GM21515 (cell line): ENCODE measurements at regions not wholly inside any gene's neighbourhood (a gene's known extent, or its start where the extent isn't known, plus 50 kb on each side); places are given as distances from the start of the nearest gene placed in this dataset.
"Not testable (repeated sequence)": the region's sequence is repeated elsewhere in the genome, so short reads cannot be mapped to it uniquely, and the experiment has no call there.

Experiments used
- ATAC-seq: cut with Tn5 transposase; IDR thresholded peaks from one replicate; pipeline ENCODE4 v1.9.1; 2021; ENCODE audit not compliant: unreplicated experiment

DNA sequence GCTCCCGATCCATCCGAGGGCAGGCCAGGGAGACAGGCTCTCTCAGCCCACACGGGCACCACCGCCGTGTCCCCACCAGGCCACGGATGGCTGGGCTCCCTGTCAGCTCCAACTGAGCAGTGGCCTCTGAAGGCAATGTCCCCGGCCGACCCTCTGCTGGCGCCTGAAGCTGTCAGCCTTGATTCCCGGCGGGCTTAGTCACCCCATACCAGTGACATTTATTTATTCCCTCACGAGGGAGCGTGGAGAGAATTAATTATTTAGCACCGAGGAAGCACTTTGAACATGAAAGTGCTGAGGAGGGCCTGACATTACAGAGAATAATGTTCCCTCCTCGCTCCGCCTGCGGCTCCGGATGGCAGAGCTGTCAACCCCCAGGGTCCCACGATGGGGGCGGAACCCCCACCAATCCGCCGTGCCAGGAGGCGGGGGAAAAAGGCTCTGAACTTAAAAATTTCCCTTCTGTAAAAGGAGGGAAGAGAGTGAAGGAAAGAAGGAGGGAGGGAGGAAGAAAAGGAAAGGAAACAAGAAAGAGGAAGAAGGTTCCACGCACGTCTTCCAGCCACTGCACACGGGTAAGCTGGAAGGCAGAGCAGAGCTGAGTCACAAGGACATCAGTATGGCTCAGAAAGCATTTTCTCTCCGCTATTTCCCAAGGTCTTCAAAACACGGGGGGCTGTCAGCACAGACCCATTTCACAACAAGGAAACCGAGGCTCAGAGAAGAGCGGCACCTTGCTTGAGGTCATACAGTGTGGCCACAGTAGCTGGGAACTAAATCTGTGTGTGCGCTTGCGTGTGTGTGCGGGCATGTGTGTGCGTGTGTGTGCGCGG is 108.7 kb upstream of the NCOR2 start:
- no peak for ATAC-seq

DNA sequence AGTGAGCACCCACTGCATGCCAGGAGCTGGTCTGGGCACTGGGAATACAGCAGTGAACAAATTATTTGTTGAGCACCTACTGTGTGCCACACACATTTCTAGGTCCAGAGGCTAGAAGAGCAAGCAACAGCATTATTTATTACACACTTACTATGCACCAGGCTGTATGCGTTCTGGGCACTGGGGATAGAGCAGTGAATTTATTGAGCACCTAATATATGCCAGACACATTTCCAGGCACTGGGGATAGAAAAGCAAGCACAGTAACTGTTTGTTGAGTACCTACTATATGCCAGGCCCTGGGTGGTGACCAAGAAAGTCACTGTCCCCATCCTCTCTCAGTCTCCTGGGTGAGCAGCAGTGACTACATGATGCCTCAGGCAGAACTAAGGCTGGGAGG is 107.5 kb upstream of the NCOR2 start:
- ATAC-seq, result no peak

DNA sequence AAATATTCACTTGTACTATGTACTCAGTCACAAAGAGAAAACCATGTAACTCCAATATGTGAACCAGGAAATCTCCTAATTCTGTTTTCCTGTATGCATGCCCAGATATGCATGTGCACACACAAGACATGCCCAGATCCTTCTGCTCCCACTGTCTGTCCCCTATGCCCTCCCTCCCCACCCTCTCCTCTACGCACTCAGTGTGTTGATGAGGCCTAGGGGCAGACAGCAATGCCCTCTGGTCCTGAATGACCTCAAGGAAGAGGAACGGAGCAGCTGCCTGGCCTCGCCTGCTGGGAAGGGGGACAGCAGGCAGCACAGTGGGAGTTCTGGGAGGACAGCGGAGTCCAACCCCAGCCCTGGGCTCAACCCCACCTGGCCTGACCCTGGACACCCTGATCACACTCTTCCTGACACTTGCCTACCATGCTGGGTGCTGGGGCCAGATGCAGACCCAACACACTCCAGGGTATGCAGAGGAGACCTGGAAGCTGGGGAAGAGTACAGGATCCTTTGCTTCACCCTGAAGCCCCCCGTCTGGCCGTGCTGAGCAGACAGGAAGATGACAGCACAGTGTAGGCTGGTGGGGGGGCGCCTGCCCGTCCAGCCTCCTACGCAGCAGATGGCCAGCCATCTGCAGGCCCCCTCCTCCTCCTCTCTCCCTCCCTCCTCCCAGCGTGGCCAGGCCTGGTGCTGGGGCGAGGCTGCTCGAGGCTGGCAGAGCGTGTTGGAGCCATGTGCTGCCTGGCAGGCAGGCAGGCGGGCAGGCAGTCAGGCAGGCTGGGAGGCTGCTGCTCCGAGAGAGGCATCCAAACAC is 106.6 kb upstream of the NCOR2 start:
- no peak for ATAC-seq

DNA sequence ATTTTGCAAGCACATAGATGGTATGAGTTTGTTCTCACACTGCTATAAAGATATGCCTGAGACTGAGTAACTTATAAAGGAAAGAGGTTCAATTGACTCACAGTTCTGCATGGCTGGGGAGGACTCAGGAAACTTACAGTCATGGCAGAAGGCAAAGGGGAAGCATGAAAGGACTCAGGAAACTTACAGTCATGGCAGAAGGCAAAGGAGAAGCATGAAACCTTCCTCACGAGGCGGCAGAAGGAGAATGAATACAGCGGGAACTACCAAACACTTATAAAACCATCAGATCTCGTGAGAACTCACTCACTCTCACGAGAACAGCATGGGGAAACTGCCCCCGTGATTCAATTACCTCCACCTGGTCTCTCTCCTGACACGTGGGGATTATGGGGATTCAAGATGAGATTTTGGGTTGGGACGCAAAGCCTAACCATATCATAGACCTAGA is 101.9 kb upstream of the NCOR2 start:
- not testable (repeated sequence) for ATAC-seq

DNA sequence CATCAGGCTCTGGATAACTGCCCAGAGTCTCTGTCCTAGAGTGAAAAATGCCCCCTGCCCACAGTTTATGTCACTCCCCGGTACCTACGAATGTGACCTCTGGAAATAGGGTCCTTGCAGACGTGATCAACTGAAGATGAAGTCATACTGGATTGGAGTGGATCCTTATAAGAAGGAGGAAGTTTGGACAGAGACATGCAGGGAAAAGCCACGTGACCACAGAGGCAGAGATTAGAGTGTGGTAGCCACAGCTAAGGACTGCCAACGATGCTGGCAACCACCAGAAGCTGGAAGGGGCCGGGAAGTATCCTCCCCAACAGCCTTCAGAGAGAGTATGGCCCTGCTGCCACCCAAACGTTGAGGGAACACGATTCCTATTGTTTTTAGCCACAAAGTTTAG is 101.2 kb upstream of the NCOR2 start:
- ATAC-seq, result no peak

DNA sequence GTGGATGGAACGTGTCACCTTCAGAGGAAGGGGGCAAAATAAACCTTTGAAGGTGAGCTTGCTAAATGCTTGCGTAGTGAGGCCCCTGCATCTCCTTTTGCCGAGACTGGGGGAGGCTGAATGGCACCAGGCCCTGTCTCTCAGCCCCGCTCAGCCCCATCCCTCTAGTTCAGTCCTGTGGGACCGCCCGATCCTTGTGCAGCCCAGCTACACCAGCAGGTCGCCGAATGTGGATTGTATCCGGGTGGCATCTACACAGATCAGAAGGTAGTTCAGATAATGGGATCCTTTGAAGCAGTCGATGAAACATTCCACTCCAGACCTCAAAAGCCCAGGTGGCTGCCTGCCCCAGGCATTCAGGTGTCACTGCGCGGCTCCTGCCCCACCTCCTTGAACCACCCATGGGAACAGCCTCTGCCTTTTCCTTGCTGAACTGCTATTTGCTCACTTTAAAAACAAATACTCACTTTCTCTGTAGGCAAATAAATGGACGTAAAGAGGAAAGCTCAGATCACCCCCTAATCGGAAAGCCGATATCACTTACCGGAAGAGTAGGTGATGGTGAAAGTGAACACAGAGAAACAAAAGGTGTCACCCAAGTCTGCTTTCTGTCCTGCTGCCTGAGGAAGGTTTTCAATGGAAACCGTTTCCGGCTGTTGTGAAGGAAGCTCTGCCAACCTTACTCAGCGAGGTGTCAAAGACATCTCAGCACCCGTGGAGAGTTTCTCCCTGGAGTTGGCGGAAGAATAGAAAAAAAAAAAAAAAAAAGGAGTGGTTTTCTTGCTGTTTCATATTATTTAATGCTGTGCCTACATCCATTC is 100.3 kb upstream of the NCOR2 start:
- ATAC-seq, result no peak

DNA sequence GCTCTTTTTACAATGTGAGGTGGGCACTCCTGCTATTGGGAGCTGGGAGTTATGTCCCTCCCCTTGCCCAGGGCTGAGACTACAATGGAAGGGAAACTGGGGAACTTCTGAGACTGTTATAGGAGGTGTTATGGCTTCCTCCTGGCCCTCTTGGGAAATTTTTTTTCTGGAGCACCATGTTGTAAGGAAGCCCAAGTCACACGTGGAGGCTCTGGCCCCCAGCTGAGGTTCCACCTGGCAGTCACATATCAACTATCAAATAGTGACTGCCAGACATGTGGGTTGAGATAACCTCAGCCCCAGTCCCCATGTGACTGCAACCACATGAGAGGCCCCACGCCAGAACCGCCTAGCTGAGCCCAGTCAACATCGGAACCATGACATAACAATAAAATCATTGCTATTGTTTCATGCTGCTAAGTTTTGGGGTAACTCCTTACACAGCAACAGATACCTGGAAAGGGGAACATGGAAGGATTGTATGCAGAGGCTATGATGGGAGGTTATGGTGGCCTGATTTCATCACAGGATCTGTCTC is 99.4 kb upstream of the NCOR2 start:
- no peak for ATAC-seq

DNA sequence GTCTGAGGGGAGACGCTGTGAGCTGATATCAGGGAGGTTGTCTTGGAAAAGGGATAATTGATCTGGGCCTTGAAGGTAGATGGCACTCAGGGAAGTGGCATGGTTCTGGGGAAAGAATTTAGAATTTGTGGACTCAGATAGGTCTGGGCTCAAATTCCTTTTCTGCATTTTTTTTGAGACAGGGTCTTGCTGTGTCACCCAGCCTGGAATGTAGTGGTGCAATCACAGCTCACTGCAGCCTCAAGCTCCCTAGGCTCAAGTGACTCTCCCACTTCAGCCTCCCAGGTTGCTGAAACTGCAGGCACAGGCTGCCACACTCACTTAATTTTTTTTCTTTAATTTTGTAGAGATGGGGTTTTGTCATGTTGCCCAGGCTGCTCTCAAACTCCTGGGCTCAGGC is 98.1 kb upstream of the NCOR2 start:
- ATAC-seq, result no peak

DNA sequence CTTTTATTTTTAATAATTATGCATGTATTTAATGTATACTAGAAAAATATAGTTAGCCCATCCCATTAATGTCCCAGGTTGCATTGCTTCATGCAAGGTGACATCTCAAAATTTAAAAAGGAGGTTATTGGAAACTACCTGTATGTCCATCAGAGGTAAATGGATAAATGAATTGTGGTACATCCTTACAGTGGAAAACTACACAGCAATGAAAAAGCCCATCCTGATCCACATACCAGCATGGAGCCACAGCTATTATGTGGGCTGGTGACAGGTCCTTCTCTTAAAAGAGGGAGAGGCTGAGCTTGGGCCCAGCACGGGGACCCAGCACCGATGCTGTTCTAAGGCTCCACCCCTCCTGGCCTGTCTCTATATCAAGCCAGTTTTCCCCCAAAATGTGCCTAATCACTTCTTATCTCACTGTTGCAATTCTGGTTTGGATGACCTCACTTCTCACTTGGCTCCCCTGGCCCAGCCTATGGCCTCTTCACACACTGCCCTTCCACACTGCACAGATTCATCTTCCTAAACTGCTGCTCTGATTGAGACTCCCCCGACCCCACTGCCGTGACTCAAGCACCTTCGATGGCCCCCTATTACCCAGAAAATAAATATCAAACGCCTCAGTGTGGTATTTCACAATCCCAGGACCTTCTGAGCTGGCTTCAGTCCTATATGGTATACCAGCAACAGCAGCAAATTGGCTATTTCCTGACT is 97.1 kb upstream of the NCOR2 start:
- no peak for ATAC-seq

DNA sequence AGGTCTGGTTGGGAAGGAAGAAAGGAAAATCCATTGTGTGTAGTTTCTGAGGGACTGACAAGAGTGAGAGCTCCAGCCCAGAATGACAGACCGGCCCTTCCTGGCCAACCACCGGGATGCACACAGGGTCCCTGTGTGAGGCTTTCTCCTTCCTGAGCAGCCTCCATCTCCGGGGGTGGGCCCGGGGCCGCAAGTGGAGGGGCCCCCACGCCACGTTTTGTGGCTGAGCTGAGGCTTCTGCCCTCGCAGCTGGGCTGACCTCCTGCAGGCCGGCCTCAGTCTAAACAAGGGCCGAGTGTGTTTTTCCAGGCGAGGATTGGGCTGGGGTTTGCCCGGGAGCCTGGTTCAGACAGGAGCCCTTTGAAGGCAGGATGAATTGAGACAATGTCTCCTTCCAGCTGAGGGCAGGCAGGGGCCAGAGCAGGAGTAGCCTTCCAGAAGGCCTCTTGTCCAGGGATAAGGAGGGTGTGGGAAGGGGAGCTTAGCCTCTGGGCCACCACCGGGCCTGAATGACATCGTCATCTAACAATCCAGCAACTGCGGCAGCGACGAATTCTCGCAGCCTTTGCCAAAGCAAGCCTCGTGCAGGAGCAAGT is 96.5 kb upstream of the NCOR2 start:
- no peak for ATAC-seq

DNA sequence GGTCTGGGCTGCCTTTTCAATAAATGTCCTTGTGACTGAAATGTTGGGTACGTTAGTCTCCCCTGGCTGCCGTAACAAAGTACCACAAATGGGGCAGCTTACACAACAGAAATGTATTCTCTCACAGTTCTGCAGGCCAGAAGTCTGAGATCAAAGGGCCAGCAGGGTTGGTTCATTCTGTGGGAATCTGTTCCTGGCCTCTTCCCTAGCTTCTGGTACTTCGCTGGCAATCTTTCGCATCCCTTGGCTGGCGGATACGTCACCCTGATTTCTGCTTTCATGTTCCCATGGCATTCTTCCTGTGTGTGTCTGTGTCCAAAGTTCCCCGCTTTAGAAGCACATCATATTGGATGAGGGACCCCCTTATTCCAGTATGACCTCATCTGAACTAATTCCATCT is 95.8 kb upstream of the NCOR2 start:
- ATAC-seq, result no peak

DNA sequence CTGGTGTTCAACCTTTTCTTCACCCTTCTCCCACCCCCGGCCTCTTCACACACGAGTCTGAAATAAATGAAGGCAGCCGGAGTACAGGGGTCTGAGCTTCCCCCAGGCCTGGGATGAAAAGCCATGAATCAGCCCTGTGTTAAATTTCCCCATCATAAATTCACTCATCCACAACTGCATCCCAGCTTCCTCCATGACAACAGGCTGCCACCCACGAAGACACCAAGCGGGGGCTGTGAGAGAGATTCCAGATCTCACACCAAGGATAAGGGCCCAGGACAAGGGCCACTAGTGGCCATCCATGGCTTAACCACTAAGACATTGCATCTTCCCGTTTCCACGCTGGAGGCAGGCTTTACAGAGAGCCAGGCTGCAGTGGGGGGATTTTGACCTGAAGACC is 93.9 kb upstream of the NCOR2 start:
- no peak for ATAC-seq

DNA sequence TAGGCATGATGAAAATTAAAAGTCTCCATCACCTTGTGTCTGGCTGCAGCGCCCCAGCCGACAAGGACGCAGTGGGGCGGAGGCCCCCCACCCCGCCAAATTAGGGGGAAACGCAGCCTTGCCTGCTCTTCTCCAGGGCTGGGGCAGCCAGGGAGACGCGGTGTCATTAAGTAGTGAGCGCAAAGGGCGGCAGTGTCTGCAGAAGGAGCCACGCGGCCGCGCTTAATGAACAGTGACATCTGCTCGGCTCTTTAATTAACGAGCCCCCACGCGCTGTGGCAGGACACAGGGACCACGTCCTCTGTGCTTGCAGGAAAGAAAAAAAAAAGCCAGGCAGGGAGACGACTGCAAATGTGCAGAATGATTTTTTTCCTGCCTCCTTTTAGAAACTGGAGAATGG is 93.4 kb upstream of the NCOR2 start:
- no peak for ATAC-seq

DNA sequence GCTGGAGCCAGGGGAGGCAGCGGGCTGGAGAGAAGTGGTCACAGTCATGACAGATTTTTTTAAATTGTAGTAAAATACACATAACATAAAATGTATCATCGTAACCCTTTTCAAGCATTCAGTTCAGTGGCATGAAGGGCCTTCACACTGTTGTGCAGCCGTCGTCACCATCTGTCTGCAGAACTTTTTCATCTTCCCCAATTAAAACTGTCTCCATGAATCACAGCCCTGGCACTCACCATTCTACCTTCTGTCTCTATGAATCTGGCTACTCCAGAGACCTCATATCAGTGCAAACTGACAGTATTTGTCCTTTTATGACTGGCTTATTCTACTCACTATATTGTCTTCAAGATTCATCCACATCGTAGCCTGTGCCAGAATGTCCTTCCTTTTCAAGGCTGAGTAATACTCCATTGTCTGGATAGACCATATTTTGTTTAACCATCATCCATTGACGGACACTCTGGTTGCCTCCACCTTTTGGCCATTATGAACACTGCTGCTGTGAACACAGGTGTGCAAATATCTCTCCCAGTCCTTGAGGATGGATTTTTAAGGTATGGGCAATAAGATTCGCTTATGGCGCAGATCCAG is 91.5 kb upstream of the NCOR2 start:
- ATAC-seq, result no peak

DNA sequence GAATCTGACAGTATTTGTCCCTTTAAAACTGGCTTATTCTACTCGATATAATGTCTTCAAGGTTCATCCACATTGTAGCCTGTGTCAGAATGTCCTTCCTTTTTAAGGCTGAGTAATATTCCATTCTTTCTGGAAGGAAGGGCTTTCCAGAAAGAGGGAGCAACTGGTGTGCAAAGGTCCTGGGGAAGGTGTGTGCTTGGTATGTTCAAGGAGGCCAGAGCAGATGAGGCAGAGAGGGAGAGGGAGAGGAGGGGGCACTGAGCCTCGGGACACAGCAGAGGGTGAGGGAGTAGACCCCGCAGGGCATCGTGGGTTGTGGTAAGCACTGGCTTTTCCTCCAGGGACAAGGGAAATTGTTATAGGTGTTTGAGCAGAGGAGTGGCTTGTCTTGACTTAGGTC is 90.9 kb upstream of the NCOR2 start:
- no peak for ATAC-seq

DNA sequence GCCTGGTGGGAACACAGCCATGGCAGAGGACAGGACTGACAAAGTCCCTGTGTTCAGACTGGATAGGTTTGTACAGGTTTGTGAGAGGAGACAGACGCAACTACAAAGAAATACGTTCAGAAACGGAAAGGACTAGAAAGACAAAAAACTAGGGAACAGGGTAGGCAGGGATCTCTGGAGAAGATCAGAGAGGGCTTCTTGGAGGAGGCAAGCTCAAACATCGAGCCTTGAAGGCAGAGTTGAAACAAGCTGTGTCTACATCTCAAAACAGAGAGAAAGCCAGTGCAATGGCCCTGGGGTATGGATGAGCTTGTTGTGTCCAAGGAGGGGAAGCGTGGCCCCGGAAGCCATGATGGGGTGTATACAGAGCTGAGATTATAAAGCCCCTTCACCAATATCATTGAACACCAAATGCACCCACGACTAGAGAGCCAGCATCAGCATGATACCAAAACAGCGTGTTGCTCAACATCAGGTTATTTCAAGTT is 89.6 kb upstream of the NCOR2 start:
- ATAC-seq, result no peak

DNA sequence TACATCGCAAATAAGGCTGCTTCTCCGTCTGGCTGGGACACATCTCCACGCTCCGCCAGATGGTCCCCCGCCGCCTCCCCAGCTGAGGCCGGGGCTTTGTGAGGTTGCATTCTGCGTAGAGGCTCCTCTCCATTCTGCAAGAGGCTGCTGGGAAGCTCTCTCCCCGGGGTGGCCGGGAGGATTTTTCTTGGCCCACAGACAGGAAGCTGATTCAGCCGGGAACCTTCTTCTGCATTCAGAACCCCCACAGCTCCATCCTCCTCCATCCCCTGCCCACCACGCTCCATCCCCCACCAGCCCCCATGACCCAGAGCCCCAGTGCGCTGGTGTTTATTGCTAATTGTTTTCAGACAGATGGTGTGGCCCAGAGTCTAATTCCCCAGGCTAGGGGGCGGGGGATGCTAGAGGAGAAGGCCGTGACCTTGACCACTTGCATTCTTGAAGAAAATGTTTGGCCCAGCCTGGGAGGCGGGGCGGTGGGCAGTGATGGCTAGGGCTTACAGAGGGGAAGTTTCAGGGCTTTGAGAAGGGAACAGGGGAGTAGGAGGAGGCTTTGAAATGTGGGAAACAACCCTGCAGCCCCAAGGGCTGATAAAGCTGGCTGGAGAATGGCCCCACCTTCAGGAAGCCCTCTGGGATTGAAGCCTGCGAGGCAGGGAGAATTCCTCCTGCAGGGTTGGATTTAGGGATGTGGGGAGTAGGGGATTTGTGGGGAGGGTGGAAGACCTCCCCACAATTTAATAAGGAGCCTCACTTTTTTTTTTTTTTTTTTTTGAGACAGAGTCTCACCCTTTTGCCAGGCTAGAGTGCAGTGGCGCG is 88.5 kb upstream of the NCOR2 start:
- ATAC-seq, result no peak

DNA sequence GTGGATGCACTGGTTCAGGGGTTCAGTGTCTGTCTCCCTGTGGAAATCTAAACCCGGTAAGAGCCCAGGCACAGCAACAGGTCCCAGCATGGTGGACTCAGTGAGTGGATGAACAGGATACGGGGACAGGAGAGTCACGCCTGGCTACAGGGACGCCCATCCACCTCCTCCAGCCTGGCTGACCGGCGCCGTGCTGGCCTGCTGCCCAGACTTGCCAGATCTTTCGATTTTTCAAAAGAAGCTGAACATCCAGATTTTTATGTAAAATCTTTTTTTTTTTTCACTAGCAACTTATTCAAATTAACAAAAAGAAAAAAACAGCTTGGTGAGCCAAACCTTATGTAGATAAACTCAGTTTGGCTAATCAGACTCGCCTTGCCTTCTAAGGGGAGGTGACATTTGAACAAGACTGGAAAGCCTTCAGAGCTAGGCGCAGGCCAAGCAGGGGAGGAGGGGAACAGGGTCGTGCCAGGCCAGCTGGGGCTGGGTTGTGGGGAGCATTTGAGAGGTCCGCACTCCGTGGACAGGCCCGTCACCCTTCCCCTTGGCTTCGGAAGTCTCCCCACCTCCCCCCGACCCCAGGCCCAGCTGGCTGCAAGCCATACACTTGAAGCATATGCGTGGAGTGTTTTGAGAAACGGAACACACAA is 87.8 kb upstream of the NCOR2 start:
- no peak for ATAC-seq
